ENCODE measurements at regions not wholly inside any gene's neighbourhood (a gene's known extent, or its start where the extent isn't known, plus 50 kb on each side); places are given as distances from the start of the nearest gene placed in this dataset.
"Not testable (repeated sequence)": the region's sequence is repeated elsewhere in the genome, so short reads cannot be mapped to it uniquely, and the experiment has no call there.

DNA sequence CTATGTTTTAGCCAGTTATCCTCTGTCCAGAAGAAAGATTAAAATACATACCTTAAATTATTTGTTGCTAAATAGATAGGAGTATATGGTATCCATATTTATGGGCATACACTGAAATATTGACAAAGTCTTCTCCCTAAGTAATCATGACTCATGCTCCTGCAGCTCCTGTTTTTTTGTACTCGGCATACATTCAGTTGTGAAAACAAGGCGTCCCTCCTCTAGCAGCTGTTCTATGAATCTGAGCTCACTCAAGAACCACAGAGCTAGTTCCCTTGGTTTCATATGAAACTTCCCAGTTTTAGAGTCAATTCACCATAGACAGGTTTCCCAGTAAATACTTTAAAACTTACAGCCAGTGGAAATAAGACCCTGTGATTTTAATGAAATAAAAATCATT is 168.7 kb upstream of the CDH7 start:
- not testable (repeated sequence) for TF ChIP-seq POLR2A (IDR thresholded peaks at IDR 0.05; ENCODE audit: low read length); GATA1 (IDR thresholded peaks at IDR 0.05; ENCODE audit: low read depth, low read length)
